ENCODE measurements at regions not wholly inside any gene's neighbourhood (a gene's known extent, or its start where the extent isn't known, plus 50 kb on each side); places are given as distances from the start of the nearest gene placed in this dataset.

- Histone ChIP-seq H3K4me3 (ENCODE audit: low read length in 3 of 3) (no peak overlapping the region), H3K9ac (ENCODE audit: low read length in 3 of 3) (no peak overlapping the region), H3K9me3 (ENCODE audit: control insufficient read depth in 2 of 3, insufficient read depth in 1 of 3, low read length in 3 of 3) (no peaks in the 10 kb centered on the region), H3K4me1 (ENCODE audit: control insufficient read depth in 2 of 3, insufficient read depth in 2 of 3, low read depth in 1 of 3, low read length in 3 of 3) (no peaks in the 10 kb centered on the region), H3K36me3 (ENCODE audit: control insufficient read depth in 2 of 3, insufficient read depth in 3 of 3, low read length in 3 of 3) (no peaks in the 10 kb centered on the region), H3K27me3 (ENCODE audit: control insufficient read depth, insufficient read depth, low read length) (no peaks in the 10 kb centered on the region), H3K27ac (ENCODE audit: low read depth in 2 of 2, low read length in 2 of 2) (no peak overlapping the region)
- intact Hi-C loops (cut with DNase I) = no loop called here
- FAIRE-seq = no peak
- DNase-seq = no peak
- no peak for TF ChIP-seq CTCF (IDR thresholded peaks at IDR 0.05; ENCODE audit: borderline replicate concordance, extremely low read depth, insufficient read depth)
These were observed 68.0 kb downstream of the ATOH1 start for GRCh38 chr4:93896516-93896915.

- no peak for TF ChIP-seq CTCF (IDR thresholded peaks at IDR 0.05; ENCODE audit: borderline replicate concordance, extremely low read depth, insufficient read depth)
- DNase-seq (peak in 1 of 5 donors; percentile 5), FAIRE-seq (no peak)
- Histone ChIP-seq H3K4me1 (ENCODE audit: control insufficient read depth in 2 of 3, insufficient read depth in 2 of 3, low read depth in 1 of 3, low read length in 3 of 3) (no peaks in the 10 kb centered on the region), H3K4me3 (ENCODE audit: low read length in 3 of 3) (no peak overlapping the region), H3K36me3 (ENCODE audit: control insufficient read depth in 2 of 3, insufficient read depth in 3 of 3, low read length in 3 of 3) (no peaks in the 10 kb centered on the region), H3K9me3 (ENCODE audit: control insufficient read depth in 2 of 3, insufficient read depth in 1 of 3, low read length in 3 of 3) (no peaks in the 10 kb centered on the region), H3K27ac (ENCODE audit: low read depth in 2 of 2, low read length in 2 of 2) (no peak overlapping the region), H3K27me3 (ENCODE audit: control insufficient read depth, insufficient read depth, low read length) (no peaks in the 10 kb centered on the region), H3K9ac (ENCODE audit: low read length in 3 of 3) (no peak overlapping the region)
- intact Hi-C loops (cut with DNase I) = no loop called here
These were observed 69.0 kb downstream of the ATOH1 start for GRCh38 chr4:93897559-93897958.

GRCh38 chr4:93908778-93909177 lies 80.2 kb downstream of the ATOH1 start:
- intact Hi-C loops (cut with DNase I) = no loop called here
- Histone ChIP-seq H3K4me1 (ENCODE audit: control insufficient read depth in 2 of 3, insufficient read depth in 2 of 3, low read depth in 1 of 3, low read length in 3 of 3) (no peaks in the 10 kb centered on the region), H3K27ac (ENCODE audit: low read depth in 2 of 2, low read length in 2 of 2) (no peak overlapping the region), H3K36me3 (ENCODE audit: control insufficient read depth in 2 of 3, insufficient read depth in 3 of 3, low read length in 3 of 3) (no peaks in the 10 kb centered on the region), H3K9me3 (ENCODE audit: control insufficient read depth in 2 of 3, insufficient read depth in 1 of 3, low read length in 3 of 3) (no peaks in the 10 kb centered on the region), H3K9ac (ENCODE audit: low read length in 3 of 3) (no peak overlapping the region), H3K27me3 (ENCODE audit: control insufficient read depth, insufficient read depth, low read length) (no peaks in the 10 kb centered on the region), H3K4me3 (ENCODE audit: low read length in 3 of 3) (no peak overlapping the region)
- FAIRE-seq = no peak
- no peak for TF ChIP-seq CTCF (IDR thresholded peaks at IDR 0.05; ENCODE audit: borderline replicate concordance, extremely low read depth, insufficient read depth)
- no peak for DNase-seq

- no peaks in the 10 kb centered on the region for H3K27me3 ChIP-seq (ENCODE audit: control insufficient read depth, insufficient read depth, low read length)
- H3K36me3 ChIP-seq (ENCODE audit: control insufficient read depth in 2 of 3, insufficient read depth in 3 of 3, low read length in 3 of 3) = no peaks in the 10 kb centered on the region
- H3K4me1 ChIP-seq (ENCODE audit: control insufficient read depth in 2 of 3, insufficient read depth in 2 of 3, low read depth in 1 of 3, low read length in 3 of 3) = no peaks in the 10 kb centered on the region
- FAIRE-seq = no peak
- no peak overlapping the region for H3K4me3 ChIP-seq (ENCODE audit: low read length in 3 of 3)
- no peaks in the 10 kb centered on the region for H3K9me3 ChIP-seq (ENCODE audit: control insufficient read depth in 2 of 3, insufficient read depth in 1 of 3, low read length in 3 of 3)
- no peak overlapping the region for H3K9ac ChIP-seq (ENCODE audit: low read length in 3 of 3)
- no peak for TF ChIP-seq CTCF (IDR thresholded peaks at IDR 0.05; ENCODE audit: borderline replicate concordance, extremely low read depth, insufficient read depth)
- intact Hi-C loops (cut with DNase I) = no loop called here
- no peak for DNase-seq
- H3K27ac ChIP-seq (ENCODE audit: low read depth in 2 of 2, low read length in 2 of 2) = no peak overlapping the region
These were observed 83.1 kb downstream of the ATOH1 start for GRCh38 chr4:93911671-93912070.
